ENCODE measurements at regions not wholly inside any gene's neighbourhood (a gene's known extent, or its start where the extent isn't known, plus 50 kb on each side); places are given as distances from the start of the nearest gene placed in this dataset.

- DNase-seq (ENCODE audit: low read depth): no peak
These were observed 568.4 kb upstream of the CAMK1G start for GRCh38 chr1:209015092-209015491.

DNA sequence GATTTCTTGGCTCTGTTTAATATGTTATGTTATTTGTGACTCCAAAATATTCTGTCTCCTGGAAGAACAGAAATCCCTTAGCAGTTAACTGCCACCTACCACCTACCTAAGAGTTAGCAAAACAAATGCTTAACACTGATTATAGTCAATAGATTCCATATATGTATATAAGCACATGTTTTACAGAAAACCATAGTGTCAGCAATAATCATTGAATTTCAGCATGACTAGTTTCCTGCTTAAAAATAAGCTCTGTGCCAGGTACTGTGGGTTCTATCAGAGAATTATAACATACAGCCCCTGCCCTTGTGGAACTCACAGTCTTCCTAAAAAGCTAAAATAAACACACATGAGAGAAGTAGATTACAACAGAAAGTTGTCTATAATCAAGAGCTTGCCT is 561.9 kb upstream of the CAMK1G start:
- no peak for DNase-seq (ENCODE audit: low read depth)

DNA sequence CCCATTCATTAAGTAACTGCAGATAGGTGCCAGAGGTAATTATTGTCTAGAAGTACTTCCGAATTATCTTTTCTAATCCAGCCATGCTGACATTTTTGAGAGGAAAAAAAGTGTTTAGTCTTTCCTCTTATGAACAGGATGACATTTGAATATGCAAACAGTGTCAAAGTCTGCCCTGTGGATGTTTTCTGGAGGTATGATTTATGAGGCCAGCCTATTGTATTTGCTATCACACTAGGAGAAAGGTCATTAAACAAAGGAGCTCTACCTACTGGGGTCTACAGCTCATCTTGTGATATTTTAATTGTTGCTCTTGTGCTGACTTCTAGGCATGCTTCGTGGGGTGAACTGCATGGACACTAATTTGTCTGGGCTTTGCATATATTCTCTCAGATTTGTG is 559.7 kb upstream of the CAMK1G start:
- DNase-seq (ENCODE audit: low read depth): no peak

DNA sequence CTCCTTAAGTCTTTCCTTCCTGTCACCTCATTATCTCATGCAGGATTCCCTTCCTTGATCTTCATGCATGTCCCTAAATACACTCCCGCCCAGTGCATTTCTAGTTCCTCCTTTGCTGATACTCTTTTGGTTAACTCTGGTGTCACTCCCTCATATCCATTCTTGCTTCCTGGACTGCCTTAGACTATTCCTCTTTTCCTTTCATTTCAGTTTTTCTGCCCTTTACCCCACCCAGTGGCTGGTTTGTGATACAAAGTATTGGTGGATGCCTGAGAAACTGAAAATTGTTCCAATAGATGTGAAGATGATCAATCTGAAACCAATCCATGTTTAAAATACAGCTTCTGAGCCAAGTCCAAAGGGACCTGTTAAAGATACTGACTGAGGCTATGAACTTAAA is 553.8 kb upstream of the CAMK1G start:
- peak; percentile 7 for DNase-seq (ENCODE audit: low read depth)

GRCh38 chr1:209030454-209031167 is 552.9 kb upstream of the CAMK1G start:
- no peak for DNase-seq (ENCODE audit: low read depth)

GRCh38 chr1:209037064-209037463 is 546.5 kb upstream of the CAMK1G start:
- DNase-seq (ENCODE audit: low read depth): no peak

DNA sequence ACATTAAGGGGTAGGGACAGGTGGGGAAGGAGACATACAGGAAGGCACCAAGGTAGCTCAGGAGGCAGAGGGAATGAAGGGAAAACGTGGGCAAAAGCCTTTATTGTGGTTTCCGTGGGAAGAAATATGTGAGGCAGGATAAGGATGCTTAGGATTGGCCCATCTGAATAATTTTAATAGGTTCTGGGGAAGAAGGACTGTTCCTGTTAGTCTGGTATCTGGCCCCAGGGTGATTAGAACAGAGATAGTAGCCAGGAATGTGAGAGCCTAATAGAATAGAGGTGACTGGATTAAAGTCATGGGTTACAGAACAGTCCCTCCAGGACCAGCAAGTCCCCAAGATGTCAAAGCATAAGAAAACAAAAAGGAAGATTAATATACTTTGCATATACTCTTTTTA is 545.2 kb upstream of the CAMK1G start:
- no peak for DNase-seq (ENCODE audit: low read depth)

GRCh38 chr1:209038735-209039134 is 544.8 kb upstream of the CAMK1G start:
- no peak for DNase-seq (ENCODE audit: low read depth)

DNA sequence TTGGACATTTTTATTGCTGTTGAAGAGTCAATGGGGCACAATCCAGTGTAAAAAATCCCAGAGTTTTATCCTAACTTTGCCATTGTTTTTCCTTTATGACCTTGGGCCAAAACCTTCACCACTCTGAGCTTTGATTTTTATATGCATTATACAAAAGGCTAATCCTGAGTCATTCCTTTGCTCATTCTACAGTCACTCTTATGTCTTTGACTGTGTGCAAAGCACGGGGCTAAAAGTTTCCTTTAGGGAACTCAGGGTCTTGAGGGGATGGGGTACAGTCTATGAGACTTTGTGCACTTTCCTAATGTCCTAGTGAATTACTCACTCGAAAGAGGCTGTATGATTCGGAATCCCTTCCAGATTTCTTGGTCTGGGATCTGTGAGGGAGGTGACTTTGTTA is 543.2 kb upstream of the CAMK1G start:
- DNase-seq (ENCODE audit: low read depth): no peak

- DNase-seq (ENCODE audit: low read depth): no peak
These were observed 541.6 kb upstream of the CAMK1G start for GRCh38 chr1:209041927-209042326.

GRCh38 chr1:209042413-209042812 is 541.1 kb upstream of the CAMK1G start:
- no peak for DNase-seq (ENCODE audit: low read depth)

GRCh38 chr1:209045331-209046057 is 538.0 kb upstream of the CAMK1G start:
- peak; percentile 45 for DNase-seq (ENCODE audit: low read depth)

DNA sequence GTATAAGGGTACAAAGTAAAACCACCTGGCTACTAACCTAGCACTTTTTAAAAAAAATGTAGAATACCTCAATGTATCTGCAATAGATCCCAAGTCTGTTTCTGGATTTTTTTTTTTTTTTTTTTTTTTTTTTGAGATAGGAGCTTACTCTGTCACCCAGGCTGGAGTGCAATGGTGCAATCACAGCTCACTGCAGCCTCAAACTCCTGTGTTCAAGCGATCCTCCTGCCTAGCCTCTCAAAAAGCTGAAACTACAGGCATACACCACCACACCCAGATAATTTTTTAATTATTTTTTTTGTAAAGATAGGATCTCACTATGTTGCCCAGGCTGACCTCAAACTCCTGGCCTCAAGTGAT is 537.5 kb upstream of the CAMK1G start:
- DNase-seq (ENCODE audit: low read depth): no peak

DNA sequence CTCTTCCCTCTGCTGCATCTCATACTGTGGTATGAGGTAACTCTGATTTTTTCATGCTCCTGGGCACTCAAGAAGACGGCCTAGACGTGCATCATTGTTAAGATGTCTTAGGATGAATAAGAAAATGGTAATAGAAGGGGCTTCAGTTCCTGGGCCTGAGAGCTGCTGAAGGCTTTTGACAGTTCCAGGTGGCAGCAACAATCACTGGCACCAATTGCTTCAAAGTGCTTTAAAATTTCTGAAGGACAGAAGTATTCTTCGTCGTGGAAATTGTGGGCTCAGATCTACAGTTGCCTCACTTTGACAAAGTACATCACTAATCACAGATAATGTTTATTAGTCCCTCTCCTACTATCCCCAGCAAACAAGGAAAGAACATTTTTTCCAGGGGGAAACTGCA is 536.6 kb upstream of the CAMK1G start:
- DNase-seq (ENCODE audit: low read depth): no peak

DNA sequence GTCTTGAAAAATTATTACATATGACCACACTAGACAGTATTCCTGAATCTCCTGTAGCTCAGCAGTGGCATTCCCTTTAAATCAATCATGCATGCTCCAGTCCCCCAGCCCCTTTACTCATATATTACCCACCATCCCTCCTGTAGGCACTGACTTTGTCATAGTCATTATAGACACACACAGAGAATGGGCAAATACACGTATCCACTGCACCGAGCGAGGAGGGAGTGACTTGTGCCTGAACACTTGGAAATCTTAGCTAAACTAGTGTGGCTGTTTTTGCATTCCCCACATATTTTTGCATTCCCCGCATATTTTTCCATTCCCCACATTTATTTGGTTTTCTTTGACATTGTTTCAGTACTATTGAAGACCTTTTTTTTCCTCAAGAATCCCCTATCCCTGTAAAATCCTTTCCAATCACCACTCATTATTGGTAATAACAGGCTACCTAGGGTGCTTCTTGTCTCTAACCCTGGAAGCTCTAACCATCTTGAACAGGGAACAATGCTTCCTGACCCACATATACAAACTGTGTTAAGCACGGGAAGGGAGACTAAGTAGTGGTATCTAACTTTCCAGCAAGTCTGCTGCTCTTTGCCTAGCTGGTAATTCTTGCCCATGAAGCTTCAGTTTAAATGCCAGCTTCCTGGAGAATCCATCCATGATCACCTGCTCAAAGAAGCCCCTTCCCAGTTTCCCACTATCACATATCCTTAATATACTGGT is 534.4 kb upstream of the CAMK1G start:
- DNase-seq (ENCODE audit: low read depth): peak; percentile 69

- no peak for DNase-seq (ENCODE audit: low read depth)
These were observed 531.9 kb upstream of the CAMK1G start for GRCh38 chr1:209051570-209051969.

- DNase-seq (ENCODE audit: low read depth): no peak
These were observed 529.9 kb upstream of the CAMK1G start for GRCh38 chr1:209053587-209053986.

GRCh38 chr1:209057083-209057482 is 526.4 kb upstream of the CAMK1G start:
- no peak for DNase-seq (ENCODE audit: low read depth)

GRCh38 chr1:209057901-209058300 is 525.6 kb upstream of the CAMK1G start:
- no peak for DNase-seq (ENCODE audit: low read depth)

DNA sequence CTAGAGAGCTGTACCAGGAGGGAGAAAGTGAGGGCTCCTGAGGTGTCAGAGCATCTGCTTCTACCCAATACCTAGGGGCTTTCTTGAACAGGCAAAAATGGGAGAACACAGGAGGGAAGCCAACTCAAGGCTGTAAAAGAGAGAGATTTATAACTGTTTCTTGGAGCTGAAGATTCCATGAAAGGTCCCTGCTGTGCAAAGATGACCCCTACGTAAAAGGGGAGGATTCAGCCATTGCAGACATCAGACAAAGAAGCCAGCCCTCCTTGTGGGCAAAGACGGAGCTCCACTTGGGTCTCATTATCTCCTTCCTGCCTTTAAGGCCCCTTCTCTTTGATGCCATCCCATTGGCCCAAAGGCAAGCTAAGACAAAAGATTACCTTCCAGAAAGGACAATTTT is 524.1 kb upstream of the CAMK1G start:
- no peak for DNase-seq (ENCODE audit: low read depth)

GRCh38 chr1:209059981-209060380 is 523.5 kb upstream of the CAMK1G start:
- no peak for DNase-seq (ENCODE audit: low read depth)

DNA sequence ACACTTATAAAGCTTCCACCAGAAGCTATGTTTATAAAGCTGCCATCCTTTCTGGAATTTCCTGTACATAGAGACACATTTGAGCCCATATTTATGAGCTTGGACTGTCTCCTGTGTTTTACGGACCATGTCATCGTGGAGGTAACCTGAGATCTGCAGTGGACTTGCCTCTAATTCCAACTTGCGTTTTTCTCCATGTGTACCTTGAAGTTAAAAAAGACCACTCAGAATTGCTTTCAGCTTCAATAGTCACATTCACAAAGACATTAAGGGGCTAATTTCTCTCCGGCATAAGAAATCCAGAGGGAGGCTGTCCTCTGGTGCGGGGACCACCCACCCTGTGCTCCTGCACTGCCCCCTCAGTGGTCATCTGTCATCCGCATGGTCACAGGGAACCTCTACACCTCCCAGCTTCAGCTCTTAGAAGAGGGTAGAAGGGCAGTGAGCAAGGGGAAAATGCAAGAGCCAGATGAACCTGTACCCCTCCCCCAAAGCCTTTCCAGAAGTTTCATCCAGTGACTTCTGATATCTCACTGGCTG is 521.4 kb upstream of the CAMK1G start:
- no peak for DNase-seq (ENCODE audit: low read depth)

GRCh38 chr1:209062863-209063262 is 520.7 kb upstream of the CAMK1G start:
- no peak for DNase-seq (ENCODE audit: low read depth)

All from EH (cell line).